ENCODE measurements at regions not wholly inside any gene's neighbourhood (a gene's known extent, or its start where the extent isn't known, plus 50 kb on each side); places are given as distances from the start of the nearest gene placed in this dataset.

GRCh38 chr14:24692382-24693352 is 58.7 kb upstream of the GZMB start:
- no peak overlapping the region for H3K4me3 ChIP-seq (ENCODE audit: insufficient read depth, low read length, poor library complexity, severe bottlenecking)
- H3K9ac ChIP-seq (ENCODE audit: low read length): no peak overlapping the region
- H3K9me2 ChIP-seq (replicated peaks; ENCODE audit: insufficient read depth, low read length): no peaks in the 10 kb centered on the region
- H3K27ac ChIP-seq (ENCODE audit: low read depth, low read length): no peak overlapping the region
- H4K20me1 ChIP-seq (ENCODE audit: low read depth, low read length): no peaks in the 10 kb centered on the region
- no peaks in the 10 kb centered on the region for H3K79me2 ChIP-seq (ENCODE audit: insufficient read depth, low read length)
- H2AFZ ChIP-seq (ENCODE audit: low read depth, low read length, severe bottlenecking): no peak overlapping the region
- no peaks in the 10 kb centered on the region for H3K27me3 ChIP-seq (ENCODE audit: low read length)
- no peak overlapping the region for H3K4me2 ChIP-seq (ENCODE audit: low read depth, low read length, poor library complexity, severe bottlenecking)
- no peaks in the 10 kb centered on the region for H3K36me3 ChIP-seq (ENCODE audit: low read length)
- no peak for TF ChIP-seq CTCF (IDR thresholded peaks at IDR 0.05; ENCODE audit: insufficient read depth, low read length, poor library complexity, severe bottlenecking)
- no peak for TF ChIP-seq EZH2phosphoT487 (conservative IDR thresholded peaks at IDR 0.05; ENCODE audit: low read length)
- no peaks in the 10 kb centered on the region for H3F3A ChIP-seq (ENCODE audit: insufficient read depth)
- no peaks in the 10 kb centered on the region for H3K9me3 ChIP-seq (ENCODE audit: insufficient read depth, low read length)

- H3K4me3 ChIP-seq (ENCODE audit: insufficient read depth, low read length, poor library complexity, severe bottlenecking): no peak overlapping the region
- no peak overlapping the region for H3K9ac ChIP-seq (ENCODE audit: low read length)
- no peaks in the 10 kb centered on the region for H3K79me2 ChIP-seq (ENCODE audit: insufficient read depth, low read length)
- no peaks in the 10 kb centered on the region for H3K9me3 ChIP-seq (ENCODE audit: insufficient read depth, low read length)
- no peaks in the 10 kb centered on the region for H3F3A ChIP-seq (ENCODE audit: insufficient read depth)
- no peaks in the 10 kb centered on the region for H3K27me3 ChIP-seq (ENCODE audit: low read length)
- no peaks in the 10 kb centered on the region for H3K9me2 ChIP-seq (replicated peaks; ENCODE audit: insufficient read depth, low read length)
- no peaks in the 10 kb centered on the region for H3K36me3 ChIP-seq (ENCODE audit: low read length)
- H4K20me1 ChIP-seq (ENCODE audit: low read depth, low read length): no peaks in the 10 kb centered on the region
- H3K27ac ChIP-seq (ENCODE audit: low read depth, low read length): no peak overlapping the region
- no peak overlapping the region for H2AFZ ChIP-seq (ENCODE audit: low read depth, low read length, severe bottlenecking)
- no peak for TF ChIP-seq CTCF (IDR thresholded peaks at IDR 0.05; ENCODE audit: insufficient read depth, low read length, poor library complexity, severe bottlenecking)
- TF ChIP-seq EZH2phosphoT487 (conservative IDR thresholded peaks at IDR 0.05; ENCODE audit: low read length): no peak
- no peak overlapping the region for H3K4me2 ChIP-seq (ENCODE audit: low read depth, low read length, poor library complexity, severe bottlenecking)
Observed at GRCh38 chr14:24690492-24690891, 56.5 kb upstream of the GZMB start.

- Histone ChIP-seq H3K9me2 (replicated peaks; ENCODE audit: insufficient read depth, low read length) (no peaks in the 10 kb centered on the region), H3K9ac (ENCODE audit: low read length) (no peak overlapping the region), H3K27me3 (ENCODE audit: low read length) (no peaks in the 10 kb centered on the region), H4K20me1 (ENCODE audit: low read depth, low read length) (no peaks in the 10 kb centered on the region), H3F3A (ENCODE audit: insufficient read depth) (no peaks in the 10 kb centered on the region), H3K27ac (ENCODE audit: low read depth, low read length) (no peak overlapping the region), H3K36me3 (ENCODE audit: low read length) (no peaks in the 10 kb centered on the region), H3K9me3 (ENCODE audit: insufficient read depth, low read length) (no peaks in the 10 kb centered on the region), H2AFZ (ENCODE audit: low read depth, low read length, severe bottlenecking) (no peak overlapping the region), H3K4me3 (ENCODE audit: insufficient read depth, low read length, poor library complexity, severe bottlenecking) (no peak overlapping the region), H3K79me2 (ENCODE audit: insufficient read depth, low read length) (no peaks in the 10 kb centered on the region), H3K4me2 (ENCODE audit: low read depth, low read length, poor library complexity, severe bottlenecking) (no peak overlapping the region)
- TF ChIP-seq CTCF (IDR thresholded peaks at IDR 0.05; ENCODE audit: insufficient read depth, low read length, poor library complexity, severe bottlenecking) (no peak), EZH2phosphoT487 (conservative IDR thresholded peaks at IDR 0.05; ENCODE audit: low read length) (no peak)
Observed at GRCh38 chr14:24688030-24688658, 54.2 kb upstream of the GZMB start.
